GM18519 (cell line): ENCODE measurements at regions not wholly inside any gene's neighbourhood (a gene's known extent, or its start where the extent isn't known, plus 50 kb on each side); places are given as distances from the start of the nearest gene placed in this dataset.

Source experiments
- ATAC-seq: cut with Tn5 transposase; IDR thresholded peaks from one replicate; pipeline ENCODE4 v1.9.1; 2021; ENCODE audit warnings: mild to moderate bottlenecking, moderate library complexity; ENCODE audit not compliant: unreplicated experiment, low FRiP score

DNA sequence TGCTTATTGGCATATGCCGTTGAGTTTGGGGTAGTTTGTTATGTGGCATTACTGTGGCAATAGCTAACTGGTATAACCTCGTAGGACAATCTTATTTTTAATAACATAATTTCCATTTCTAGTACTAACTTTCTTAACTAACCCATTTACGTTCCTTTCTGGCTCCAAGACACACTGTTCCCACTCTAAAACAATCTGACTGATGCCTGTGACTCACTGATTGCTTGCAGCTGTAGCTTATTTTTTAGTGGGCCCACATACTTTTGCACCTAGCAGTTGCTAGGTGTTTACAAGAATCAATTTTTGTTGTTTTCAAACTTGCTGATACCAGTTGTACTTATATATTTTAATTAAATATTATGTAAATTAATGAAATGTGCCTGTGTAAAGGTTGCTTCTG is 52.2 kb downstream of the FAT3 start:
- no peak for ATAC-seq

DNA sequence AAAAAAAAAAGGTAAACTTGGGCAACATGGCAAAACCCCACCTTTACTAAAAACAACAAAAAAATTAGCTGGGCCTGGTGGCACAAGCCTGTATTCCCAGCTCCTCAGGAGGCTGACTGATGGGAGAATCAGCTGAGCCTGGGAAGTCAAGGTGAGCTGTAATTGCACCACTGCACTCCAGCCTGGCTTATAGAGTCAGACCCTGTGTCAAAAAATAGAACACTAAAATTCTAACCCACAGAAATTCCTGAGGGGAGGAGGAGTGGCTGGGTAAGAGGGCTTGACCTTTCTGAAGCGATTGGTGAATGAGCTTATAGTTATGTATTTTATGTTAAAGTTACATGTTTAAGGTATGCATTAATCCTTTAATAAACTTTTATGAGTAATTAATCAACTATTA is 53.3 kb downstream of the FAT3 start:
- no peak for ATAC-seq

DNA sequence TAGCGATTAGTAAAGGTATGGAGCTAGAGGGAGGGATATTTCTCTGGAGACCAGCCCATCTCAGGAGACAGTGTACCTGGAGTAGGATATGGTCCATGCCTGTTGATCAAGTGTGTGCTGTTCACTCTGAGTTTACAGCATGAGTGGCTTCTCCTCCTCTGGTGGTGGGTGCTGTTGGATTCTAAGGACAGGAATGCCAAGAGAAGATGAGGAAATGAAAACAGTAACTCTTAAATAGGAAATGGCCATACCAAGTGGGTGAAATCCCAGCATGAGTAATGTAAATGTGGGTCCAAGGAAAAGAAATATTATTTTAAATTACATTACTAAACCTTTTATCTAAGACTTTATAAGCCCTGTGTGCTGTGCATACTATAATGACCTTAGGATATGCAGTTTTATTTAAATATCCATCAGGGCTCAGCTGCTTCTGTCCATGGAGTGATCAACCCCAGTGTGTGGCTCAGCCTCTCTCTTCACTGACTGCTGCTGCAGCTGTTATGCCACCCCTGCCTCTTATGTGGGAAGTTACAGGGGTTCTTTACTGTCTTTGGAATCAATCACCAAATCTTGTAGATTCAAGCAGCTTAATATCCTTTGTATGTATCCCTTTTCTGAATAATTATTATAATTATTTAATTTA is 54.3 kb downstream of the FAT3 start:
- no peak for ATAC-seq

- ATAC-seq: no peak
These were observed 59.5 kb downstream of the FAT3 start for GRCh38 chr11:92284107-92284506.

DNA sequence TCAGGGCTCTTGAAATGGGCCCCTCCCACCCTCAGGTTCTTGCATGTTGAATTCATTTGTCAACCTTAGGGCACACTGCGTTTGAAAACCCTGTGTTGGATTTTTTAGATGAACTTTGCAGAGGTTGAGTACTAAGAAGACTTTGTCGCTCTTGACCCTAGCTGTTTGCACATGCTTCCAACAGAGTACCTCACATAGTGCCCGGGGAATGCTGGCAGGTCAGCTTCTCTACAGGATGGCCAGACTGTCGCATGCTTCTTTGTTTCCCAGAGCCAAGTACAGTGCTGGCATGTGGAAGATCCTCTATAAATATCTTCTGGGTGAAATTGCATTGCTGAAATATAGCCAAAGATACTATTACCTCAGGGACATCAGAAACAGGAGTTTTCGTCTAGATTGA is 59.9 kb downstream of the FAT3 start:
- ATAC-seq: no peak

DNA sequence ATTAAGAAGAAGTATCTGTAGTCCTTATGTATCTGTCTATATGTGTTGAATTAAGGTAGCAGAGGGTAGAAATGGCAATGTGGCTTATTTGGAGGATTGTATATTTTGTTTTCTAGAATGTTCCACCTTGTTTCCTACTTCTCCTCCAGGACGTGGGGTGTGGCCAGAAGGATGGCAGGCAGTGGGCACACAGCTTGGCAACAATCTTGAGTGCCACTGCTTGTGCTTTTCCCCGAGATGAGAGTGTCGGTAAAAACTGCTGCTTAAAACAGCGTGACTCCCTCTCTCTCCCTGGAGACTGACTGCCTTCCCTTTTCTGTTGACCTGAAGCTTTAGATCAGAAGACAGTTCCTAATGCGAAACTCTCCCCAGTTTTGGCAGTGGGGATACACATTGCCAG is 61.2 kb downstream of the FAT3 start:
- ATAC-seq: no peak

DNA sequence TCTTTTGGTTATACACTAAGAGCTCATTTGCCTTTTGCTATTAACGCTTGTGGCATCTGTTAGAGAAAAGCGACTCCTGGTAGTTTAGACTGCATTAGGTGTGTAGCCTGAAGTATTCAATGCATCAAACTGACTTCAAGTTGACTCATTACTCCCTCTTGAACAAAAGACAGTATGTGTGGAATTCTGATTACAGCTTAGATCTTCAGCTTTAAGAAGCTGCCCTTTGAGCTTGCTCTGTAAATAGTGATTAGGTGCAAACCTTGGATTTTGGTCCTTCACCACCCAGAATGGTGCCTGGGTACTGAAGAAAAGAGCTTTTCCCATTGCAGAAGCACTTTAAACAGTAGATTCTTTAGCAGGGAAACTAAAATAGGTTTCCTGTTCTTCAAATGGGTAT is 62.1 kb downstream of the FAT3 start:
- no peak for ATAC-seq

DNA sequence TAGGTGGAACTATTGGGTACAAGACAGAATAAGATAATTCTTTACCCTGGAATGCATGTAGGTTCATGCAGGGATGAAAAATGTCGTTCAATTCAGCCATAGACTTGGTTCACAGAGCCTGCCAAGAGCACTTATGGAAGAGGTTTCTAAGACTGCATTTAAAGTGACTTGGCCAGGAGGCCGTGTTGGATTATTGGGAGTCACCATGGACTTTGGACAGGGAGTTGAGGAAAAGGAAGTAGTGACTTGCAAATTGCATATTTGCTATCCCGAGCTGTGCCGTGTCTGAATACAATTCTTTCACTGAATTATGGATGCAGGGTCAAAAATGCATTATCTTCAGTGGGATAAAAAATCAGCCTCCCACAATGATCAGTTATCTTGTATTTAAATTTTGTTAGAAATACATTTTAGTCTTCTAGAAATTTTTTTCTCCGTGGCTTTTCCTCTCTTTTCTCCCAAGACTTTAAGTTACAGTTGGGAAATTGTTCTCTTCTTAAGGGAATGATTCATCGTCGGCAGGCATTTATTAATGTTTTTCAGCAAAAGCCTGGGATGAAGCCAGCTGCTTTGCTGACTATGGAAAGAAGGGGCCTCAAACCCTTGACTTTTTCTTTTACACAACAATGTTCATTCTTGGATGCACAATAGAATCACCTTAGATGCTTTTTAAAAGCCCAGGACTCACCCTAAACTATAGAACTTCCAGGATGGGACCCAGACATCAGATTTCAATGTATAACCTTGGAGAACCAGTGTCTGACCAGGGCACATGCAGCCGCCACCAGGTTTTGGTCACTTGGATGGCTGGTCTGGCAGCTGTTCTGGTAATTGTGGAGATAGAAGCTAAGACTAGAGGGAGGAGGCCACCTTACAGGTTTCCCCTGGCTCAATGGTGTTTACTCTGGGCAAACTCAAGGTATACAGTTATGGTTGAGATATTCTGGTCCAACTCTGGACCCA is 70.8 kb downstream of the FAT3 start:
- ATAC-seq: no peak

- ATAC-seq: no peak
These were observed 71.5 kb downstream of the FAT3 start for GRCh38 chr11:92296138-92296515.

- no peak for ATAC-seq
These were observed 73.2 kb downstream of the FAT3 start for GRCh38 chr11:92297567-92298553.

DNA sequence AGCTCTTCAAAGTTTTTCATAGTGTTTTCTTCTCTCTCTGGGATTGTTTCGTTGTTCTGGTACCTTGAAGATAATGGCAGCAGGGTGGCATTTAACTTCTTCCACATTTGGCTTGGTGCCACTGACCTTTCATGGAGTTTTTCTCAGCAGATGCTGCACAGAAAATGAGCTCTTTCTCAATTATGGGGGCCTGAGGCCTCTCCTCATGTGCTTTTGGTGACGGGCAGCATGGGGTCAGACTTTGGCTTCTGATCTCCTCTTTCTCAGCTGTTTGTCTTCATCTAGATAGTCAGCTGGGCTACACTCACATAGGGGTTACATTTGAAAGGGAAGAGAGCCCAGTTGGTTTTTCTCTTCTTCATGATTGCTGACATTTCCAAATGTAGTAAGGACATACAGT is 76.3 kb downstream of the FAT3 start:
- ATAC-seq: no peak

- ATAC-seq: no peak
These were observed 78.2 kb downstream of the FAT3 start for GRCh38 chr11:92302770-92303169.

- no peak for ATAC-seq
These were observed 79.7 kb downstream of the FAT3 start for GRCh38 chr11:92304271-92304670.

DNA sequence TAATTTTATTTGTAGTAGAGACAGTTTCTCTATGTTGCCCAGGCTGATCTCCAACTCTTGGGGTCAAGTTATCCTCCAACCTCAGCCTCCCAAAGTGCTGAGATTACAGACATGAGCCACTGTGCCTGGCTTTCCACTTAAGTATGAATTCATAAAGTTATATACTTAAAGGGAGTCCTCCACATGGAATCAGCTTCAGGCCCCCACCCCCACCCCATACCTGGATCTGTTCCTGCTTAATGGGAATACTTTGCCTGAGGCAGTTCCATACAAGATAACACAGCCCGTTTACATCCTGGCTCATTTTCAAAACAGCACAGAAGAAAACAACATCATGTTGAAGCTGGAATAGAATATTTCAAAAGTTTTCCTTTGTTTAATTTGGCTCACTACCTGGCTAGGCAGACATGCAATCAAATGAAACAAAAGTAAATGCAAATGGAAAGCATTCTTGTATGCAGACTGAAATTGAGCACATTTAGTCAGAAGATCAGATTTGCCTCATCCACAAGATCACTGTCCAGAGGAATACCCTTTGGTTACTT is 82.4 kb downstream of the FAT3 start:
- ATAC-seq: no peak

DNA sequence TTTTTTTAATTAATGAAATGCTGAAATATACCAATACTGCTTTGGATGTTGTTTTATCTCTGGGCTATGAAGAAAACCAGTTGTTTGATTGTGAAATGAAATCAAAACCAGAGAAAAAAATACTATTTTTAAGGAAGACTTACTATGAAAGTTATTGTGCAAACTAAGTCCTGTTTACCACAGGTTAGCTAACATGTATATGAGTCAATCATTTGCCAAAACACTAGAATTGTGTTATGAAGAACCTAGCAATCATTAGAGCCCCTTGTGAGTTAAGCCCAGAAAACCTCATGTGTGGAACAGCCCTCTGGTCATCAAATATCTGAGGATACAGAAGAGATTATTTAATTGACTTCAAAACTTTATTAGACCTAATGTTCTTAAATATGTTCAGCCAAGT is 83.7 kb downstream of the FAT3 start:
- ATAC-seq: no peak

- ATAC-seq: no peak
These were observed 87.2 kb downstream of the FAT3 start for GRCh38 chr11:92311616-92312449.

DNA sequence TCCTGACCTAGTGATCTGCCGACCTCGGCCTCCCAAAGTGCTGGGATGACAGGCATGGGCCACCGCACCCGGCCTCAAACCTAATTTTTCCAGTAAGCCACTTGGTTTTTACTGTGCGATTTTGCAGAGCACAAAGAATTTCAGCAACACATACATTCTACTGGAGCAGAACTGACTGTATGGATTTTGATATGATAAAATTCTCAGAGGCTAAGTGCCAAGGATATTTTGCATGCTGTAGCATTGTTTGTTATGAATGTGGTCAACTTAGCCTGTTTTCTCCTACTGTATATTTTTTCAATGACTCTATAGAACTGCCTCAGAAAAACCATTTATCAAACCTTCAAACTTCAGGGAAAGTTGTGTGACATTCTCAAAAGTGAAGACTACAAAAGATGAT is 89.2 kb downstream of the FAT3 start:
- ATAC-seq: no peak

GRCh38 chr11:92314499-92314898 is 89.9 kb downstream of the FAT3 start:
- no peak for ATAC-seq

DNA sequence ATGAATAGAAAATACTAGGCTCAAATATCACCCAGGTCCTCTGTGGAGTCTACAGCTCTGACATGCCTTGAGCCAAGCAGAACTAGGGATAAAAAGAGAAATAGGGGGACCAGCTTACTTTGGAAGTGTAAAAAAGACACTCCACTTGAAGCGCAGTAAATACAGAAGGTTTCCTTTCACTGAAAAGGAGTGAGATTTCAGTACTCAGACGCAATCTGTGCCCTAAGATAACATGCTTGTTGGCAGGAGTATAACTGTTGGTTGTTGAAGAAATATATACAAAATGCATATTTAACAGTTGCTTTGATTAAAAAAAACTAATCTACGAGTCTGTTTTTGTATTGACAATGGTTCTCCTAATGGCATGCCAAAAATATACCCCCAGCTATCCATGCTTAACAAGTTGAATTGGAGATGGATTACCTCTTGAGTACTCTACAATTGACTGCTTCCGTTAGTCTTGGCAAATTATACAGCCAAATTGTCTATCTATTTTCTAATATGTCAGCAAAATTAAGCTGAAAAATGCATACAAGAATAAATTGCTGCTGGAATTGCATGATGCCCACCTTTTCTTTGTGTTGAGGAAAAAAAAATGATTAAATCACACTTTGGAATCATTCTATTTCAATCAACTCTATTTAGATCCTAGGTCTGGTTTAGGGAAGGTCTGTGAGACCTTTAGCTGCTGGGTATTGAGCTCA is 91.6 kb downstream of the FAT3 start:
- no peak for ATAC-seq
